Neutrophil (primary cell): ENCODE measurements at regions not wholly inside any gene's neighbourhood (a gene's known extent, or its start where the extent isn't known, plus 50 kb on each side); places are given as distances from the start of the nearest gene placed in this dataset.

Experiments
- H3K27ac ChIP-seq: fragments of 200-600 bp; sonication (generic); 2 replicates; pipeline ENCODE4 v1.5.1; 2016; ENCODE audit warnings: mild to moderate bottlenecking, moderate library complexity
- H3K27me3 ChIP-seq: fragments of 200-600 bp; sonication (generic); 2 replicates; pipeline ENCODE4 v1.6.0; 2016; ENCODE audit warnings: mild to moderate bottlenecking
- H3K36me3 ChIP-seq: fragments of 200-600 bp; sonication (generic); 2 replicates; pipeline ENCODE4 v1.5.1; 2017
- H3K4me1 ChIP-seq, 2 experiments: fragments of 200-600 bp in 1 of 2; sonication (generic) in 1 of 2; 1 replicate in 1 of 2; 2 replicates in 1 of 2; pipeline versions ENCODE4 v1.5.1 to v1.6.1; 2013 to 2016; ENCODE audit warnings: low read depth in 1 of 2, low read length in 1 of 2, mild to moderate bottlenecking in 1 of 2, moderate library complexity in 1 of 2; ENCODE audit not compliant: control insufficient read depth in 1 of 2, insufficient read depth in 1 of 2
- H3K4me3 ChIP-seq, 2 experiments: fragments of 200-600 bp in 1 of 2; sonication (generic) in 1 of 2; 1 replicate in 1 of 2; 2 replicates in 1 of 2; pipeline ENCODE4 v1.5.1; 2013 to 2016; ENCODE audit warnings: low read depth in 1 of 2, low read length in 1 of 2, mild to moderate bottlenecking in 1 of 2, moderate library complexity in 1 of 2
- H3K9me3 ChIP-seq: fragments of 200-600 bp; sonication (generic); 2 replicates; pipeline ENCODE4 v1.5.1; 2016
- TF ChIP-seq, protein P1 (sequence below): fragments of 200-600 bp; sonication (generic); IDR thresholded peaks from 2 replicates; pipeline ENCODE4 v1.5.1; 2016; ENCODE audit warnings: antibody characterized with exemption

DNA sequence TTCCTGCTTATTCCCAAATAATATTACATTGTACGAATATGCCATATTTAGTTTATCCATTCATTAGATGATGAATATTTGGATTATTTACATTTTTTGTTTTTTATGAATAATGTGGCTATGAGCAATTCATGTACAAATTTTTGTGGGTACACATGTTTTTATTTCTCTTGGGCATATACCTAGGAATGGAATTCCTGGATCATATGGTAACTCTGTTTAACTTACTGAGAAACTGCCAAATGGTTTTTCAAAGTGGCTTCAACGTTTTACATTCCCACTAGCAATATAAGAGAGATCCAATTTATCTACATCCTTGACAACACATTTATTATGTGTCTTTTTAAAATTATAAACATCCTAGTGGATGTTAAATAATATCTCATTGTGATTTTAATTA is 362.0 kb upstream of the TMCO5A start:
- H3K27ac ChIP-seq, result no peak overlapping the region
- no peaks in the 10 kb centered on the region for H3K27me3 ChIP-seq
- no peaks in the 10 kb centered on the region for H3K9me3 ChIP-seq
- no peak overlapping the region for H3K4me3 ChIP-seq
- no peaks in the 10 kb centered on the region for H3K4me1 ChIP-seq
- H3K36me3 ChIP-seq, result no peaks in the 10 kb centered on the region
- TF ChIP-seq, protein P1, sequence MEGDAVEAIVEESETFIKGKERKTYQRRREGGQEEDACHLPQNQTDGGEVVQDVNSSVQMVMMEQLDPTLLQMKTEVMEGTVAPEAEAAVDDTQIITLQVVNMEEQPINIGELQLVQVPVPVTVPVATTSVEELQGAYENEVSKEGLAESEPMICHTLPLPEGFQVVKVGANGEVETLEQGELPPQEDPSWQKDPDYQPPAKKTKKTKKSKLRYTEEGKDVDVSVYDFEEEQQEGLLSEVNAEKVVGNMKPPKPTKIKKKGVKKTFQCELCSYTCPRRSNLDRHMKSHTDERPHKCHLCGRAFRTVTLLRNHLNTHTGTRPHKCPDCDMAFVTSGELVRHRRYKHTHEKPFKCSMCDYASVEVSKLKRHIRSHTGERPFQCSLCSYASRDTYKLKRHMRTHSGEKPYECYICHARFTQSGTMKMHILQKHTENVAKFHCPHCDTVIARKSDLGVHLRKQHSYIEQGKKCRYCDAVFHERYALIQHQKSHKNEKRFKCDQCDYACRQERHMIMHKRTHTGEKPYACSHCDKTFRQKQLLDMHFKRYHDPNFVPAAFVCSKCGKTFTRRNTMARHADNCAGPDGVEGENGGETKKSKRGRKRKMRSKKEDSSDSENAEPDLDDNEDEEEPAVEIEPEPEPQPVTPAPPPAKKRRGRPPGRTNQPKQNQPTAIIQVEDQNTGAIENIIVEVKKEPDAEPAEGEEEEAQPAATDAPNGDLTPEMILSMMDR, result no peak

DNA sequence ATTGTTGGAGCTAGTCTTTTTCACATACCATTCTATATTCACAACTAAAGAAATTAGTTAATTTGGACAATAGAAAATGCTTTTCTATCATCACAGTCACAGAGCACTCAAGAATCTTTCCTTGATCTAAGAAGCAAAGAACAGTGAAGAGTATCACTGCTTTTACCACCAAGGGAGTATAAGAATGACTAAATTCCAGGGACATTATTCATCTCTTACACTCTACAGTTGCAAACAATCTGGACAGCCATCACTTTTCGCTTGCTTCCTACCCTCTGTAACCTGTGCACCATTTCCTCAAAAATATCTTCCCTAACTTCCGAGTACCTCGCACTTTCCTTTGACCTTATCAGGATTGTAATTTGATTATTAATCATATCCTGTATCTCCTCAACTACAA is 359.5 kb upstream of the TMCO5A start:
- Histone ChIP-seq H3K36me3 (no peaks in the 10 kb centered on the region), H3K4me3 (no peak overlapping the region), H3K4me1 (no peaks in the 10 kb centered on the region), H3K27me3 (no peaks in the 10 kb centered on the region), H3K9me3 (no peaks in the 10 kb centered on the region), H3K27ac (no peak overlapping the region)
- TF ChIP-seq, protein P1, result no peak

DNA sequence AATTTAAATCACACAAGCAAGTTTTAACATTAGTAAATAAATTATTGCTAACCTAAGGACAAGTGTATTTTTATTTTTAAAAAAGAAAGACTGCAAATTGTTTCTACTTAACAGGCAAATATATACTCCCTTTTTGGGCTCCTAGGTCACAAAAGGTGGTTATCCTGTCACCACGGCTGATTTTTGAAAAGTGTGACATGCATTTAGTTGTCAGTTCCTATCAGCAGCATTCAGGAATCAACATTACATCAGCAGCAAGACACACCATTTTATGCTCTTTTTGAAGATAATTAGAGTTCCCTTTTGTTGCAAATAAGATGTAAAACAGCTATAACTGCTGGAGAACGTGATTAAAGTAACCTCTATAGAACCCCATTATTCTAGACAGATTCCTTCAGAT is 357.5 kb upstream of the TMCO5A start:
- Histone ChIP-seq H3K36me3 (no peaks in the 10 kb centered on the region), H3K9me3 (peaks cover 6% of the 10 kb centered on the region), H3K27me3 (no peaks in the 10 kb centered on the region), H3K27ac (no peak overlapping the region), H3K4me3 (no peak overlapping the region), H3K4me1 (no peaks in the 10 kb centered on the region)
- TF ChIP-seq, protein P1, result no peak

DNA sequence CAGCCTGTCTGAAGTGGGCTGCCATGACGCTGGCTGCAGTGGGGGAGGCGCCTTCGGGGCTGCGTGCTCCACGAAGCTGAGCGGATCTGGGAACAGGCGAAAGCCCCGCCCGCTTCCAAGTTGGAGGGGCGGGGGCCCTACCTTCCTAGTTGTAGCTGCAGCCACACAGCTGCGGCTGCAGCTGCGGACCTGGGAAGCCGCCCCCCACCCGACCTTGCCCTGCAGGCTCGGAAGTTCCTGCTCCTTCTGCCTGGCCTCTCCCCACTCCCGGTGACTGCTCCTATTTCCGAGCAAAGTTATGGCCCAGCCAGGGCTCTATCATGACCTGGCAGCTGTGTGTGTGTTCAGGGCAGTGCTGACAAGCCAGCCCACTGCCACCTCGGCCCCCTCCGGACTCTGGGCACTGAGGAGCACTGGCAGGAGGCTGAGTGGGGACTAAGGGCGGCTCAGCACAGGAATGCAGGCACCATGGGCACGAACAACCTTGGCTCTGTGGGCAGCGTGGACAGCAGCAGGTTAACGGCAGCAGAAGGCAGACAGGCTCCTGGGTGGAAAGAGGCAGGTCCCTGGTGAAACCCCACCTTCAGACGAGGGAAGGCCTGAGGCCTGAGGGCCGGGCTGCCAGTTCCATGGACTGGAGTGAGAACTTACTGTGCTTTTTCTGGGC is 352.4 kb upstream of the TMCO5A start:
- H3K27me3 ChIP-seq, result no peaks in the 10 kb centered on the region
- TF ChIP-seq, protein P1, result no peak
- H3K4me1 ChIP-seq, result no peaks in the 10 kb centered on the region
- no peaks in the 10 kb centered on the region for H3K36me3 ChIP-seq
- no peak overlapping the region for H3K4me3 ChIP-seq
- no peak overlapping the region for H3K27ac ChIP-seq
- peaks cover 11% of the 10 kb centered on the region for H3K9me3 ChIP-seq

DNA sequence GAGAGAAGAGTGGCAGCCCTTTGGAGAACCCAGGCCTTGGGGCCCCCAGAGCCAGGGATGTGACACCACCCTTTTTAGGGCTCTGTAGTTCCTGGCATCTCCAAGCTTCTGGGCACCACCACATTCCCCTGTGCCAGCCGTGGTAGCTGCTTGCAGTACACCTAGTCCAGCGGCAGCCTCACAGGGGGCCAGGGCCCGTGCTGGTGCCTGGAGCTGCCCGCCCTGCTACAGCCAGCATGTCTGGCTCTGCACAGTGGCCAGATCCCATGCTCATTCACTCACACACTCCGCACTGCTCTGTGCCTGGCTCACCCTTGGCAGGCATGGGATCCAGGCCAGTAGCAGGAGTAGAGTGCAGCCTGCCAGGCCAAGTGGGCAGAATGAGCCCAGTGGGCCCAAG is 351.6 kb upstream of the TMCO5A start:
- Histone ChIP-seq H3K27me3 (no peaks in the 10 kb centered on the region), H3K36me3 (no peaks in the 10 kb centered on the region), H3K4me3 (no peak overlapping the region), H3K27ac (no peak overlapping the region), H3K9me3 (peaks cover 11% of the 10 kb centered on the region), H3K4me1 (no peaks in the 10 kb centered on the region)
- TF ChIP-seq, protein P1, result no peak
